ENCODE measurements at regions not wholly inside any gene's neighbourhood (a gene's known extent, or its start where the extent isn't known, plus 50 kb on each side); places are given as distances from the start of the nearest gene placed in this dataset.
"Not testable (repeated sequence)": the region's sequence is repeated elsewhere in the genome, so short reads cannot be mapped to it uniquely, and the experiment has no call there.

GRCh38 chr4:131810565-131810964 lies 1338.5 kb upstream of the PCDH10 start:
- not testable (repeated sequence) for TF ChIP-seq CTCF, POLR2AphosphoS5 (IDR thresholded peaks at IDR 0.05)
